C4-2B (cell line): ENCODE measurements at regions not wholly inside any gene's neighbourhood (a gene's known extent, or its start where the extent isn't known, plus 50 kb on each side); places are given as distances from the start of the nearest gene placed in this dataset.

ENCODE experiments used
- CTCF ChIP-seq: fragments of 450-650 bp; conservative IDR thresholded peaks from 2 replicates; pipeline ENCODE4 v1.5.1; 2017; ENCODE audit warnings: mild to moderate bottlenecking
- ZFX ChIP-seq: fragments of 450-650 bp; IDR thresholded peaks from 2 replicates; pipeline ENCODE4 v1.6.1; 2017

DNA sequence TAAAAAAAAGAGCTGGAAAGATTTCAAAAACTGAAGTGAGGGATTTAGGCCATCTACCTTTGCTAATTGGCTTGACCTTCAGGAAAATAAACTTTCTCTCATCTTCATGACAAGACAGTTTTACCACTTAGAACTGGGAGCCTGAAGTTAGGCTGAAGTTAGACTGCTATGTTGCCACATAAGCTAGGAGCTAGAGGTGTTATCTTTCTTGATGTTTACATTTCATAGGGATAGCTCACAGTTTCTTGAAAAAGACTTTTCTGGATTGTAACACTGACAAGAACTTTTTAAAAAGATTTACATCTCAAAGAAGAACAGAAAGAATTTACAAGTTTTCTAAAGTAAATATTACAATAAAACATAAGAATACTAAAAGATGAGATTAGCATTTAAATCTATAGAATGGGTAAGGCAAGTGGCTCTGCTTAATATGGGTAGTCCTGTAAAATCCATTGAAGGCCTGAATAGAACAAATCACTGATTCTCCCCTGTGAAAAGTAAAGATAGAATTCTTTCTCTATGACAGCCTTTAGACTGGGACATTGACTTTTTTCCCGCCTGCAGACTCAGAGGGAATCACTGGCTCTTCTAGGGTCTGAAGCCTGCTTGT is 1665.4 kb upstream of the CDH9 start:
- TF ChIP-seq CTCF (no peak), ZFX (no peak)
